ENCODE measurements at regions not wholly inside any gene's neighbourhood (a gene's known extent, or its start where the extent isn't known, plus 50 kb on each side); places are given as distances from the start of the nearest gene placed in this dataset.

DNA sequence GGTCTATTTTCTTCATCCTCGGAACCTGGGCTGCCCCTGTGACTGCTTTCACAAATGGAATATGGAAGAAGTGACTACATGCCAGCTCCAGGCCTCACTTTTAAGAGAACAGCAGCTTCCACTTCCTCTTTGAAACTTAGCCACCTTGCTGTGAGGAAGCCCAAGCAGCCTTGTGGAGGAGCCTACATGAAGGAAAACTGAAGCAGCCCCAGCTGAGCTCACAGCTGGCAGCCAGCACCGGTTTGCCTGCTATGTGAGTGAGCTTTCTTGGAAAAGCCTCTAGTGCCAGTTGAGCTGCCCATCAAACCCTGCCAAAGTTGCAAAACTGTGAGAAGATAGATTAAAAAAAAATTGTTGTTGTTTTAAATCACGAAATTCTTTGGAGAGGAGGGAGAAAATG lies 498.0 kb upstream of the PROK2 start:
- Histone ChIP-seq H3K79me1 (ENCODE audit: low read depth, low read length) (no peaks in the 10 kb centered on the region), H4K8ac (ENCODE audit: extremely low read depth, insufficient read depth, low read length) (no peak overlapping the region)

More for the DNA sequence above, 498.0 kb upstream of the PROK2 start:
- H3K4me2 ChIP-seq (ENCODE audit: insufficient read depth in 1 of 2, low read depth in 2 of 2, low read length in 2 of 2): no peak overlapping the region
- no peak overlapping the region for H3K56ac ChIP-seq (replicated peaks; ENCODE audit: insufficient read length, low read depth, low read length)
- H2BK12ac ChIP-seq (ENCODE audit: low read depth, low read length): no peak overlapping the region
- no peak overlapping the region for H3K14ac ChIP-seq (ENCODE audit: insufficient read length)
- no peak overlapping the region for H2AFZ ChIP-seq (ENCODE audit: low read length)
- TF ChIP-seq YY1 (IDR thresholded peaks at IDR 0.05; ENCODE audit: low read depth, low read length) (0 out of 2 replicates have a peak, but pooled peaks have one; percentile 20), HDAC6 (IDR thresholded peaks at IDR 0.05; ENCODE audit: low read depth, low read length) (no peak)
- no peak overlapping the region for H3K23ac ChIP-seq (ENCODE audit: insufficient read length)
- DNase-seq (ENCODE audit: low read depth in 1 of 2, low spot score in 2 of 2) (no peak), FAIRE-seq (no peak)
- H4K5ac ChIP-seq (ENCODE audit: insufficient read length, low read depth, low read length): no peak overlapping the region
- no peaks in the 10 kb centered on the region; the same call in 1 of the 2 replicates for H3K23me2 ChIP-seq (ENCODE audit: low read depth, low read length)
- H4K91ac ChIP-seq (replicated peaks; ENCODE audit: insufficient read length, low read length): no peak overlapping the region
- no peaks in the 10 kb centered on the region for H4K20me1 ChIP-seq (replicated peaks in 1 of 2; ENCODE audit: control insufficient read depth in 1 of 2, insufficient read depth in 2 of 2, low read length in 2 of 2)
- H2BK5ac ChIP-seq (ENCODE audit: low read depth, low read length): no peak overlapping the region
- no peak overlapping the region for H3K9ac ChIP-seq (replicated peaks in 1 of 4; ENCODE audit: extremely low read depth in 1 of 4, low read depth in 3 of 4, low read length in 3 of 4)
- ChIA-PET POLR2A (ENCODE audit: partially characterized antibody) (no interaction called here), CTCF (ENCODE audit: partially characterized antibody) (no interaction called here)
- no peak overlapping the region for H2BK15ac ChIP-seq (ENCODE audit: low read length)
- no peak overlapping the region for H3K27ac ChIP-seq (ENCODE audit: low read depth, low read length)
- no peaks in the 10 kb centered on the region for H3K79me2 ChIP-seq (ENCODE audit: control insufficient read depth in 1 of 2, insufficient read depth in 2 of 2, low read length in 2 of 2)
- H3K4me1 ChIP-seq (replicated peaks in 1 of 4; ENCODE audit: control insufficient read depth in 3 of 4, insufficient read depth in 4 of 4, low read length in 3 of 4): no peaks in the 10 kb centered on the region; a peak in 1 of 7 replicates
- H3K27me3 ChIP-seq (replicated peaks in 1 of 4; ENCODE audit: control insufficient read depth in 3 of 4, extremely low read depth in 1 of 4, insufficient read depth in 3 of 4, low read length in 3 of 4): no peaks in the 10 kb centered on the region
- H2BK20ac ChIP-seq (ENCODE audit: low read length): no peak overlapping the region
- H3K4me3 ChIP-seq (ENCODE audit: extremely low read depth in 1 of 4, insufficient read depth in 2 of 4, low read depth in 3 of 4, low read length in 4 of 4): no peak overlapping the region
- no peak overlapping the region for H2AK5ac ChIP-seq (ENCODE audit: low read depth, low read length)
- no peak overlapping the region for H2BK120ac ChIP-seq (replicated peaks; ENCODE audit: low read depth, low read length)
- WGBS, 2 experiments (ENCODE audit: extremely low coverage in 1 of 2, insufficient coverage in 1 of 2, insufficient read length in 1 of 2, insufficient replicate concordance in 2 of 2, low coverage in 1 of 2, low lambda C conversion rate in 2 of 2, missing lambda C conversion rate in 1 of 2): 86 to 100% methylated on average over 1 to 3 of the region's 3 CpGs
- H3K18ac ChIP-seq (ENCODE audit: extremely low read depth, low read length): no peak overlapping the region
- H3K36me3 ChIP-seq (ENCODE audit: control insufficient read depth in 2 of 4, insufficient read depth in 4 of 4, low read length in 3 of 4): no peaks in the 10 kb centered on the region
- H3K9me3 ChIP-seq (ENCODE audit: insufficient read depth in 2 of 2, low read depth in 1 of 2, low read length in 1 of 2): no peaks in the 10 kb centered on the region
- no peak overlapping the region for H3K4ac ChIP-seq (replicated peaks; ENCODE audit: insufficient read length, low read depth, low read length)

All from H1 (cell line).